ENCODE measurements at regions not wholly inside any gene's neighbourhood (a gene's known extent, or its start where the extent isn't known, plus 50 kb on each side); places are given as distances from the start of the nearest gene placed in this dataset.

DNA sequence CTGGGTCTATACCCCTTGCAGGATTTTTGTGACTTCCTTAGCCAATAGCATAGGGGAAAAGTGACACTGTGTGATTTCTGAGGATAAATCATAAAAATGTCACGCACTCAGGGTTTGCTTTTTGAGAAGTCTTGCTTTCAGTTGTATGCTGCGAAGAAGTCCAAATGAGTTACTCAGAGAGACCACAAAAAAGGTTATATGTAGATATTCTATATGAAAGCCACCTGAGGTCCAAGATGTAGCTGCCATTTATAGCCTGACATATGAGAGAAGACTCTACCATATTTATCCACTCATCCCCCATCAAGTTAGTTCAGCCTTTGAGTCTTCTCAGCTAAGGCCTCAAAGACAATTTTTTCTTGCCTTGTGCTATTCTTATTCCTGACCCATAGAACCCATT is 488.3 kb upstream of the MAP2 start:
- TF ChIP-seq POLR2A (IDR thresholded peaks at IDR 0.05; ENCODE audit: control extremely low read depth in 1 of 2, low read depth in 2 of 2, low read length in 2 of 2), result no peak
- TF ChIP-seq, protein P1, sequence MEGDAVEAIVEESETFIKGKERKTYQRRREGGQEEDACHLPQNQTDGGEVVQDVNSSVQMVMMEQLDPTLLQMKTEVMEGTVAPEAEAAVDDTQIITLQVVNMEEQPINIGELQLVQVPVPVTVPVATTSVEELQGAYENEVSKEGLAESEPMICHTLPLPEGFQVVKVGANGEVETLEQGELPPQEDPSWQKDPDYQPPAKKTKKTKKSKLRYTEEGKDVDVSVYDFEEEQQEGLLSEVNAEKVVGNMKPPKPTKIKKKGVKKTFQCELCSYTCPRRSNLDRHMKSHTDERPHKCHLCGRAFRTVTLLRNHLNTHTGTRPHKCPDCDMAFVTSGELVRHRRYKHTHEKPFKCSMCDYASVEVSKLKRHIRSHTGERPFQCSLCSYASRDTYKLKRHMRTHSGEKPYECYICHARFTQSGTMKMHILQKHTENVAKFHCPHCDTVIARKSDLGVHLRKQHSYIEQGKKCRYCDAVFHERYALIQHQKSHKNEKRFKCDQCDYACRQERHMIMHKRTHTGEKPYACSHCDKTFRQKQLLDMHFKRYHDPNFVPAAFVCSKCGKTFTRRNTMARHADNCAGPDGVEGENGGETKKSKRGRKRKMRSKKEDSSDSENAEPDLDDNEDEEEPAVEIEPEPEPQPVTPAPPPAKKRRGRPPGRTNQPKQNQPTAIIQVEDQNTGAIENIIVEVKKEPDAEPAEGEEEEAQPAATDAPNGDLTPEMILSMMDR (IDR thresholded peaks at IDR 0.05; ENCODE audit: control extremely low read depth in 1 of 3, insufficient read depth in 1 of 3, low read depth in 1 of 3, low read length in 3 of 3), result no peak
- TF ChIP-seq, protein P2, sequence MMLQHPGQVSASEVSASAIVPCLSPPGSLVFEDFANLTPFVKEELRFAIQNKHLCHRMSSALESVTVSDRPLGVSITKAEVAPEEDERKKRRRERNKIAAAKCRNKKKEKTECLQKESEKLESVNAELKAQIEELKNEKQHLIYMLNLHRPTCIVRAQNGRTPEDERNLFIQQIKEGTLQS (IDR thresholded peaks at IDR 0.05; ENCODE audit: insufficient read depth, low read depth, low read length), result no peak
- TF ChIP-seq POLR2AphosphoS5 (IDR thresholded peaks at IDR 0.05; ENCODE audit: low read depth, low read length), result no peak
- TF ChIP-seq TAF1 (IDR thresholded peaks at IDR 0.05; ENCODE audit: low read depth, low read length), result no peak
- TF ChIP-seq SRF (IDR thresholded peaks at IDR 0.05; ENCODE audit: low read depth, low read length), result no peak
- no peak for TF ChIP-seq MAX (IDR thresholded peaks at IDR 0.05)
- no peak for TF ChIP-seq SIN3A (conservative IDR thresholded peaks at IDR 0.05 in 1 of 2, IDR thresholded peaks at IDR 0.05 in 1 of 2; ENCODE audit: low read depth in 1 of 2, low read length in 2 of 2)
- TF ChIP-seq HDAC6 (IDR thresholded peaks at IDR 0.05; ENCODE audit: low read depth, low read length), result no peak
- no peak for TF ChIP-seq CREB1 (IDR thresholded peaks at IDR 0.05)
- TF ChIP-seq CBX8 (IDR thresholded peaks at IDR 0.05; ENCODE audit: borderline replicate concordance, low read depth, low read length), result no peak
